ENCODE measurements at regions not wholly inside any gene's neighbourhood (a gene's known extent, or its start where the extent isn't known, plus 50 kb on each side); places are given as distances from the start of the nearest gene placed in this dataset.

GRCh38 chr10:6640433-6641040, 60.5 kb upstream of the PRKCQ start:
- H3K4me1 ChIP-seq = no peaks in the 10 kb centered on the region
- DNase-seq = no peak
- TF ChIP-seq CTCF (IDR thresholded peaks at IDR 0.05 in 8 of 11, conservative IDR thresholded peaks at IDR 0.05 in 3 of 11) (no peak), POLR2A (IDR thresholded peaks at IDR 0.05) (no peak), POLR2AphosphoS5 (IDR thresholded peaks at IDR 0.05) (no peak)
- no peaks in the 10 kb centered on the region for H3K36me3 ChIP-seq
- no peaks in the 10 kb centered on the region for H3K9me3 ChIP-seq
- peaks cover 0 to 12% (median 0%) of the 10 kb centered on the region in 7 donors for H3K27me3 ChIP-seq (replicated peaks in 1 of 7)
- no peak overlapping the region for H3K4me3 ChIP-seq
- intact Hi-C loops (cut with DNase I; ENCODE audit: low total_unique reads) = no loop called here
- no peak overlapping the region for H3K27ac ChIP-seq

- Histone ChIP-seq H3K4me1 (no peaks in the 10 kb centered on the region), H3K9me3 (no peaks in the 10 kb centered on the region), H3K36me3 (no peaks in the 10 kb centered on the region), H3K27ac (no peak overlapping the region), H3K4me3 (no peak overlapping the region), H3K27me3 (replicated peaks in 1 of 7) (no peaks in the 10 kb centered on the region)
- WGBS, 5 donors = 74 to 87% (median 82%) methylated on average over 4 of the region's 4 CpGs
- DNase-seq = no peak
- intact Hi-C loops (cut with DNase I; ENCODE audit: low total_unique reads) = no loop called here
- TF ChIP-seq POLR2AphosphoS5 (IDR thresholded peaks at IDR 0.05) (no peak), POLR2A (IDR thresholded peaks at IDR 0.05) (no peak), CTCF (IDR thresholded peaks at IDR 0.05 in 8 of 11, conservative IDR thresholded peaks at IDR 0.05 in 3 of 11) (no peak)
These were observed 57.0 kb upstream of the PRKCQ start for GRCh38 chr10:6637053-6637452.

GRCh38 chr10:6635784-6636183, 55.7 kb upstream of the PRKCQ start:
- no peaks in the 10 kb centered on the region for H3K9me3 ChIP-seq
- no peak overlapping the region for H3K4me3 ChIP-seq
- 50 to 67% (median 57%) methylated on average over 2 of the region's 2 CpGs for WGBS, 5 donors
- no peak for DNase-seq
- H3K27ac ChIP-seq = no peak overlapping the region
- H3K4me1 ChIP-seq = no peaks in the 10 kb centered on the region
- no peaks in the 10 kb centered on the region for H3K36me3 ChIP-seq
- intact Hi-C loops (cut with DNase I; ENCODE audit: low total_unique reads) = no loop called here
- TF ChIP-seq POLR2A (IDR thresholded peaks at IDR 0.05) = no peak
- TF ChIP-seq CTCF (IDR thresholded peaks at IDR 0.05 in 8 of 11, conservative IDR thresholded peaks at IDR 0.05 in 3 of 11) = no peak
- H3K27me3 ChIP-seq (replicated peaks in 1 of 7) = no peaks in the 10 kb centered on the region
